Stimulated activated CD4-positive, alpha-beta T cell treated with anti-CD3 and anti-CD28 coated beads, Interleukin-4, amount 100 ng/mL, for 4 hours (primary cell): ENCODE measurements at regions not wholly inside any gene's neighbourhood (a gene's known extent, or its start where the extent isn't known, plus 50 kb on each side); places are given as distances from the start of the nearest gene placed in this dataset.

Source experiments
- DNase-seq, 2 experiments: peaks; one replicate each; pipeline ENCODE4 v3.0.0-alpha.2; 2020

DNA sequence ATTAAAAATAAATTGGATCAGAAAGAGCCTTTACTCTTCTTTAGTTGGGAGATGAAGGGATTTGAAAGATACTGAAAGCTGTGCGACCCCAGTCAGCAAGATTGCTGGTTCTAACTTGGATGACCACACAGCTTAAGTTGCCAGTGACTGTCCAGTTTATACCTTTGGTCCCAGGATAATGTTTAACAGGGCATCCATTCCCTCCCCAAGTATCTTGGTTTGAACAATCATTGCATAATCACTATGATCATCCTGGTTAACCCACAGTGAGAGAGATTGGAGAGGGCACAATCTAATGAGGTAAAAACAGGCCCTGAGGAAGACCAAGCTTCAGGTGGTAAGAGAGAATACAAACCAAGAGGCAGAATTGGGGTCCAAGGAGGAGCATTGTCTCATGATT lies 798.3 kb downstream of the MAFB start:
- no peak for DNase-seq

DNA sequence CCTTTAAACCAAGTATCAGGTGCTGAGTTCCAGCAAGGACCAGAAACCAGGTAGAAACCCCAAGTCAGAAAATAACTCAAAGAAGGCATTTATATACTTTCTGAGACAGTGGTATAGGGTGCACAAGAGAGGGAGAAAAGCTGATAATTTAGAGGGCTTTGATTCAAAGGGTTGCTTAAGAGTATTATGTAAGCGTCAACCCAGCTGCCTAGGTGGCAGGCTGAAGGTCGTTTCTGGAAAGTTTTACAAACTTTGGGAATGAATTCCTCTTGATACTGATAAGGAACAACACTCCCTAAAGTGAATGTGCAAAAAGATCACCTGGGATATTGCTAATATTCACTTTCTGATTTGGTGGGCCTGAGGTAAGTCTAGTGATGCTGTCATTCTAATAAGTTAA lies 800.7 kb downstream of the MAFB start:
- no peak for DNase-seq

DNA sequence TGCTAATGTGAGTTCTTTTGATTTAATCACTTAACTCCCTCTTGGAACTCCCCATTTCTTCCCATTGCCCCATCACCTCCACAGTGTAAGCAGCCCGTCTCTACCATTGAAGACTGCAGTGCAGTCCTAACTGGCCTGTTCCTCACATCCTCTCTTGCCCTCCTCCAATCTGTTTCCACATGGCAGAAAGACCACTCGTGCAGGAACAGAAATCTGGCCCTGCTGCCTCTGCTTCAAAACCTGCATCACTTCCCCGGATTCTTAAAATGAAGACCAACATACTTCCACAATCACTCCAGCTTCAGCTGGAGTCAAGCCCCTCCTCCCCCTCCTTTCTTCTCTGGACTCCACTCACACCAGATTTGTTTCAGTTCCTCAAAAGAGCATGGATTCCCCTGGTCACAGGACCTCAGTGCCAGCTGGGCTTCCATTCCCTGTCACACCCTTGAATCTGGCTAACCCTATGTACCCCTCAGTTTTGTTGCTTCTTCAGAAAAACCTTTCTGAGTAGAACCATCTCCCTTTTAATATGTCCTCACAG lies 802.3 kb downstream of the MAFB start:
- DNase-seq = no peak

DNA sequence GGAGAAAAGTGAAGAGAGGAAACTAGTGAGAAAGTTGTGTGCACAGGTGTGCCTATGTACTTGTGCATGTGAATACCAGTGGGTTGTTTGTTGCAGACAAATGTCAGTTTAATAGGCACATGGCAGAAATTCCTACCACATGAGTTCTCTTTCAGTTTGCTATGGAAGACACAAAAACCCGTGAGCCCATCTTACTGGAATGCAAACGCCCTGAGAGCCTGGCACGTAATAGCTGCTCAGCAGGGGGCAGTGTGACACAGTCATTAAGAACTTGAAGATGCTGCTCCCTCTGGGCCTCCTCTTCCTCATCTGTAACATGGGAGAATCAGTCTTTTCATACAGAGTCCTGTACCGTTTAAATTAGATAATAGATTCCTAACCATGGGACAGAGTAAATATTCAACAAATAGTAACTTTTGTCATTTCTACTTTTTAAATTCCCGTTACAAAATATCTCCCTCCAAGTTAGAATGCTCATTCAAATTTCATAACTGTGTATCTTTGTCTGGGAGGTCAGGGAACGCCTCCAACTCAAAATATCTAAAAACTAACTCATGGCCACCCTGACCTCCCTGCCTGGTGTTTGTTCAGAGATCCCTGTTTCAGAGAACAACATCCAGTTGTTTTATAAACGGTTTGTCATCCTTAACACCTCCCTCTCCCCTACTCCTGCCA lies 802.9 kb downstream of the MAFB start:
- DNase-seq = no peak

DNA sequence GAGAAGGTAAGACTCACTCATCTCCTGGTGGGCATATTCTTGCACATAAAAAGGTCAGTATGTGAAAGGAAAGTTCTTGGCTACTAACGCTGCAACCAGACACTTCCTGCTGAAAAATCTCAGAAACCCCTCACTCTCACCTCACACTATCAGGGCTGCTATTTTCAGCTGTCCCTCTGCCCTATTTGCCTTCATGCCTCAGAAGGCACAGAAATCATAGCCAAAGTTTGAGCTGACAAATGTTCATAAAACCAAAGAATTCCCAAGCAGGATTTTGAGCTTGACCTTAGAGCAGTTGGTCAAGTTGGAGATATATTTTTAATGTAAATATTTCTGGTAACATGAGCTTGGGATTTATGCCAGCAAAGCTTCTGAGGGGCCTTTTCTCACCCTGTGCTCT lies 806.2 kb downstream of the MAFB start:
- no peak for DNase-seq

DNA sequence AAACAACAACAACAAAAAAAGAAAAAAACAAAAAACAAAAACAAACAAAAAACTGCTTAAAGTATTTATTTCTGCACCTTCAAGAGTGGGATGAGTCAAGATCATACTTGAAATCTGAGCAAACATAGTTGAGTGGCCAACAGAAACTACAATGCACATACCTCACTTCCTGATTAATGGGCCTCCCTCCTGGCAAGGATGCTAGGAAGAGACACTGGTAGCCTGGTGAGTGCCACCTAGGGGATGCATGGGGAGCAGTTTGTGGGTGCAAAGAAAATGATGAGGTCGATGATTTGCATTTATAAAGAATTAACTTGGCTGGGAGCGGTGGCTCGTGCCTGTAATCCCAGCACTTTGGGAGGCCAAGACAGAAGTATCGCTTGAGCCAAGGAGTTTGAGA lies 808.1 kb downstream of the MAFB start:
- no peak for DNase-seq

DNA sequence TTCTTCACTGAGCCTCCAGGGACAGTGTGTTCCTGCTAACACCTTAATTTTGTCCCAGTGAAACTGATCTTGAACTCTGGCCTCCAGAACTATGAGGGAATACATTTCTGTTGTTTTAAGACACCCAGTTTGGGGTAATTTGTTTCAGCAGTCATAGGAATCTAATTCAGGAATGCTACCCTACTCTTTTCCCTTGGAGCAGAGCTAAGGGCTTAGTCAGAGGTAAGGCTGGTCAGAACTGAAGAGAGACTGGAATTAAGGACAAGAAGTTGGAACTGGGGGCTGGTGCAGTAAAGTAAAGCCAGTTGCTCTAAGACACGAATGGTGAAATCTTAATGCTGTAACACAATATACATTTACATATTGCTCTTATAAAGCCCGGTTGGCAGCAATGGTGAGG lies 809.7 kb downstream of the MAFB start:
- DNase-seq = no peak

DNA sequence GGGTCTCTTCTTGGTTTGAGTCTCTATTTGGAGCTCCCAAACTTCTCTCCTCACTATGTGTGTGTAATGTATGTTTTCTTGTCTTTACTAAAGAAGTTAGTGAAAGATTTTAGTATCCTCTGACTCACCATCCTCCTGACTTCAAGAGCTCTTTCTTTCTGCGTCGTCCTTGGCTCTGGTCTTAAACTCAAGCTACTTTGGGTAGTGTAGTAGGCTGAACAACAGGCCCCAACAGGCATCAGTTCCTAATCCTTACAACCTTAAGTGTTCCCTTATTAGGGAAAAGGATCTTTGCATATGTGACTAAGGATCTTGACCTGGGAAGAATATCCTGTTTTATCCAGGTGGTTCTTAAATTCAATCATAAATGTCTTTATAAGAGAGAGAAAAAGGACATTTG lies 810.2 kb downstream of the MAFB start:
- no peak for DNase-seq

DNA sequence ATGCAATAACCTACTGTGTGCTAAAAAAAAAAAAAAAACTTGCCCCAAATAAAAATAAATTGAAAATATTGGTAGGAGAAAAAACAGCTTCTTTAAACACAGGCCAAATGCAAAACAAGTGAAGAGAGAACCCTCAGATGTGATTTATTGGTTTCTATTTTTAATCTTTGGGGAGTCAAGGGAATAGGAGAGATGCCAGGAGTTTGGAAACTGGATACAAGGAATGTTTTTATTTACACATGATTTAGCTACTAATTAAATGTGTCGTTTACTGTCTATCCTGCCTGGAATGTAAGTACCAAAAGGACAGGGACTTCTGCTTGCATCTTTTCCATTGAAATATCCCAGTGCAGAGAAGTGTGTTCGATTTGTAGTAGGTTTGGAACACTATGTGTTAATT lies 810.7 kb downstream of the MAFB start:
- DNase-seq = no peak

DNA sequence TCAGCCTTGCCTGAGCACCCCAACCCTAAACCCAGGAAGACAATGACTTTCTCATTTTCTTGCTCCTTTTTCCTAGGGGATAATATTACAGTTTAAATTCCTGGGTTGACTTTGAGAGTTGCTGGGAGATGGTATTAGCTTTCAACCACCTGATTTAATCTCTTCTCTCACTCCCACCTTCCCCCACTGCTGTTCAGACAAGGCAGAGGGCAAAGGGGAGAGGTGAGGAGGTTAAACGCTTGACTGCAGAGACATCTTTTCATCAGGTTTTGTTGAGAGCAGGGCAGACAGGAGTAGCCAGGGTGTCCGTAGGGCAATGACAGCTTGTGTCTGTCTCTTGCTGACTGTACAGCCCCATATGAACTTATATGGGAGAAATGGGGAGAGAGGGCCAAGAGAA lies 811.2 kb downstream of the MAFB start:
- no peak for DNase-seq

DNA sequence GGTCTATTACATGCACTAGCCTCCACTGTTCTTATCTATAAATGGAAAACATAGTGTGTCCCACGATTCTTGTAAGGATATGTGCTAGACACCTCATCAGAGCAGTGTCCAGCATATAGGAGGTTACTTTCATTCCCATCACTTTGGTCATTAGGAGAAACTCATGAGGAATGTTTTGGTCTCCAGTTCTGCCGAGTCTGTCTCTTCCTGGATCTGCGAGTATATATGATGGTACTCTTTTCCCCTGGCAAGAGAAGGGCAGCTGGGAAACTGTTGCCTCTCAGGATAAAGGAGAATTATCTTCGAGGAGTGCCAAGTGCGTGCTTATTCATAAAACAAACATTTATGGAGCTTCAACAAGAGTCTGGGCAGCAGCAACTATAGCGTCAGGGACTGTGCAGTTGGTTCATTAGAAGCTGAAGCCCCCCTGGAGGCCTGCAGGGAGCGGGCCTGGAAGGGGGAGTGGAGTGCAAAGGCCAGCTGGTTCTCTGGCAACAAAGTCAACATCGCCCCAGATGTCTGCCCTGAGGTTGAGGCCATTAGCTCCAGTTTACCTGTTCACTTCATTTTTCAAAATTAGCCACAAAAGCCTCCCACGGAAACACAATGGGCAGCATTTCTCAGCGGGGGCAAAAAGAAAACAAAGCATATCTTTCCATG lies 811.9 kb downstream of the MAFB start:
- DNase-seq = no peak

DNA sequence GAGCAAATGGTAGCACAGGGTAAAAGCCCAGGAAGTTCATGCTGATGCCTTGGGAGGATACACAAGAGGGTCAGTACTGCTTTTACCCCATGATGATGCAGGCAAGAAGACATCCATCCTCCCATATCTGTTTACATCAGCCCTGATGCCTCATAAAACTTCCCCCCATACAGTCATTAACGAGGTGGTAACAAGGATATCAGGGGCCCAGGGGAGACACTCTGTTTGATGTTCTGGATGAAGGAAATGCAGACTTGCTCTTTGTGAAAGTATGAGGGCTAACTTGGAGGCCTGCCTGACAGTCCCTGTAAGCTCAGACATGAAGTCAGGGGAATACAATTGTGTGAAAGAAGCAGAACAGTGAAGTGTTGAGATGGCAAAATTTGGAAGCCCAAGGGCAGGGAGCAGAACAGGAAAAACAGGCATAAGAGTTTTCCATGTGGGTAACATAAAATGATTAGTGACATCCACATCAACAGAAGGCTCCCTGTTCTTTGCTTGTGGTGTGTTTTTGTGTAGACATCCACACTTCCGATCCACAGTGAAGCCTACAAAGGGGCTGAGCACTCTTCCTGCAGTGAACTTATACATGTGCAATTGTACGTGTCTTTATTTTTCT lies 813.4 kb downstream of the MAFB start:
- DNase-seq = no peak

DNA sequence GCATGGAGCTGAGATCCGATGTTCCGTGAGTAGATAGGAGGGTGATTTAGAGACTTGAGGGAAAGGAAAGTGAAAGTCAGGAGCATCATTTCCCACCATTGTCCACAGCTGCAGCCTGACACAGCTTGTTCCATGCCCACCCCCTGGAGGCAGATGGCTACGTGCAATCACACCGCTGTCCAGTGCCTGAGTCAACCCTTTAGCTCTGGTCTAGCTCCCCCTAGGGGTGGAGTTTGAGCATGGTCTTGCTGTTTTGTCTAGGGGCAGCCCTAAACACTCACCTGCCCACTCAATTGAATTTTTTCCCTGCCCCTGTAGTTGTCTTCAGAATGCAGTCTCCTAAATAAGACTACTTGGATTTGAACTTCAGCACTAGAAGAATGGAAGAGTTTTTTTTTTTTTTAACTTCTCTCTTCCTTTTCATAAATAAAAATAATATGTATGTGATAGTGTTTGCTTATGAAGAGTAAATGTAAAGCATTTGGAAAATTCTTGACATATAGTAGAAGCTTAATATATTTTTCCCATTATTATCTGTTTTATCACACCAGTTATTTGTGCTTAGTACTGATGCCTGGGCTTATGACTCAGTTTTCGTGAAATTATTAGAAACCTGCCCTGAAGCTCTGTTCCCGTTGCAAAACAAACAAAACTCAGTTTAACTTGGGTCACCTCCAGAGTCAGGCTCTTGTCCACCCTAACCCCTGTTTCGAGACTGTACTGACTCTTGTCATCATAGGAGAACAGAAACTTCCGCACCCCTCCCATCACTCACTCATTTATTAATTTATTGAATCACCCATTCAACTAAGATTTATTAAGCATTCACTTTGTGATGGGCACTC lies 814.8 kb downstream of the MAFB start:
- no peak for DNase-seq

DNA sequence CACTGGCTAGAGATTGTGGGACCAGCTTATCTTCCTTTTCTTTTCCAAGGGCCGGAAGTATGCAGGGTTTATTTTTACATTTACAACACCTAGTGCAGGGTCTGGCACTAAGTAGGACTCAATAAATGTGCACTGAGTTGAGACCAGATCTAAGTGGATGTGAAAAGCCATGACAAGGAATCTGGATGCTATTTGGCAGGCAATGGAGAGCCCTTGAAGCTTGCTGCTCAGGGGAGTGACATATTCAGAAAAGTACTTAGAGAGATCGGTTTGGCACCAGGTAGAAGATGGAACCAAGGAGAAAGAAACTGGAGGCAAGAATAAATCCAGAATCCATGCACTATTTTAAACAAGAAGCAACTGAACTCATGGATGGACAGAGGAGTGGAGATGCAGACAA lies 815.8 kb downstream of the MAFB start:
- no peak for DNase-seq

DNA sequence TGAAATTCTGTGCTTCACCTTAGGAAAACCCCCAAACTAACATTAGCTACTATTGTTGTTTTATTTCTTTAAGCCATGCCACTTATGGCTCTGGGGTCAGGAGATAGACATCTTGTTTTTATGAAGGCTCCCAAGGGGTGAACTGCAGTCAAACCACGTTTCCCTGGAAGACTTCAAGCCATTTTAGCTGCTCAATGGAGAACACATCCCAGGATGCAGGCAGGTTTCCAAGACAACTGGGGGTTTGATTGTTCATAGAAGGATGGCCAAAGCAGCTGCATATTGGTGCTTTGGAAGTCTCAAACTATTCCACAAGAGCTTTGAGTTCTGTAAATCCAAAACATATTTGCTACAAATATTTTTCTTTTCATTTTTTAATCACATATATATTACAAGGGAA lies 818.0 kb downstream of the MAFB start:
- no peak for DNase-seq

DNA sequence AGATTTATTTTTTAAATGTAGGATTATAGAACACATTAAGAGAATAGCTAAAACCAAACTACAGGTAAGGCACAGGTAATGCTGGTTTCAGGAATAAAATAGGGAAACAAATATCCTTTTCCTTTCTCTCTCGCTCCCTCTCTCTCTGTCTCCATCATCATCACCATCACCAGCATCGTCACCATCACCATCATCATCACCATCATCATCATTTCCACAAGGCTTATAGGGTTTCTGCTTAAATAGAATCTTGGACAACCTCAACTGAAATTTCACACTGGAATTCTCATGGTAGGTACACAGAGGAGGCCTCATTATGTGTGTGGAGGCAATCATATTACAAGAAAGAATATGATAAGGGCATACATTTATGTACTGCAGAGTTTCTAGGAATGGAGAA lies 823.6 kb downstream of the MAFB start:
- no peak for DNase-seq

DNA sequence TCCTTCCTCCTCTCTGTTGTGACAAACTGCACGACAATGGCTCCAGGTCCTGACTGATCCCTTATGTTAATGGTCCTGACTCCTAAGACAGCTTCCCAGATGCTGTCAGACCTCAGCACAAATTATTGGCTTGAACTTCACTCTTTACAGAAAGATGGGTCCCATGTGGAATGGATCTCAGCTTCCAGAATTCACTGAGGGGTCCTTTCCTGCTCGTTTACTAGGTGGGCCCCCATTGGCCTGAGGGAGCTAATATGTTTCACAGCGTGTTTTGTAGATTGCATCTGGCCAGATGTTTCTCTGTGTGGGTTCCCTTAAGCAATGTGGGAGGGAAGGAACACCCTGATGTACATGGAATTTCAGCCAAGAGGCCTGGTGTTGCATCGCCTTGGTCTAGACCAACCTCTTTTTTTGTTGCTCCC lies 826.6 kb downstream of the MAFB start:
- DNase-seq = no peak

DNA sequence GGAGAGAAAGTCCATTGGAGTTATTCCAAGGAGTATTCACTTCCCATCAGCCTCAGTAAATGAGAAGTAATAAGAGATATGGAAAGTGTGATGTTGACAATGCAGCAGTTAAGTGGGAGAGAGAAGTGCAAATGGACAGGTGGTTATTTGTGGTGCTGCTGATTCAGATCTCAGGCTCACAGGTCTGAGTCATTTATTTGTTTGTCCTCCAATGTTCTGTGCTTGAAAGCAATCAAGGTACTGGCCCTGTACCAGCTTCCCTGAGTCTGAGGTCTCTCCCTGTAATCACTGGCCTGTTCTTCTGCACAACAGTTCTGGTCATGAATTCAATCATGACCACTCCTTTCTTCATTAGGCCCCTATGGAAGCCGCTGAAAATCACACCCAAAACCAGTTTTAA lies 827.7 kb downstream of the MAFB start:
- no peak for DNase-seq

DNA sequence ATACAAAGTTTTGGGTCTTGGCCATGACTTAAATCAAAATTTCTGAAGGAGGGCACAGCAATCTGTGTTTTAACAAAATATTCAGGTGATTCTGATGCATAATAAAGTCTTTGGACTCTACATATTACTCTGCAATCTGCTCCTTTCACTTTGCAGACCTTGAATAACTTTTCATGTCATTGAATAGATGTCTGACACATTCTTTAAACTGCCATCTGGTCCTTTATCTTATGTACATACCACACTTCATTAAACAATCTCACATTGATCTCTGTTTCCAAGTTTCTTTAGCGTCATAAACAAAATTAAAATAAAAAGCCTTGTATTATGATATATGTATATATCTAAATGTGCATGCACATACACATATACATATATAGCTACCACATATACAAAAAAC lies 831.2 kb downstream of the MAFB start:
- DNase-seq = no peak

DNA sequence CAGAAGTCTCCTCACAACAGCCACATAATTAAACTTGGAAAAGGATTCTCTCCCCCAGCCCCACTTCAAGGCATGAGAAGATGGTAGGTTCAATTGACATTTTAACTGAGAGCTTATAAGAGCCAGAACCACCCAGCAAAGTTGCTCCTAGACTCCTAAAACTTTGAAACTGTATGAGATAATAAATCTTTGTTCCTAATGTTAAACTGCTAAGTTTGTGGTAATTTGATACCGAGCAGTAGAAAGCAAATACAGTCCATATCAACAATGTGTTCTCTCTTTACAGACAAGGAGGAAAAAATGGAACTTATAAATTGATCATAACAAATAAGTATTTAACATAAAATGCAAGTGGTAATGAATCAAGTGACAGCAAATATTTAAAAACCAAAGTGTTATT lies 831.8 kb downstream of the MAFB start:
- no peak for DNase-seq

DNA sequence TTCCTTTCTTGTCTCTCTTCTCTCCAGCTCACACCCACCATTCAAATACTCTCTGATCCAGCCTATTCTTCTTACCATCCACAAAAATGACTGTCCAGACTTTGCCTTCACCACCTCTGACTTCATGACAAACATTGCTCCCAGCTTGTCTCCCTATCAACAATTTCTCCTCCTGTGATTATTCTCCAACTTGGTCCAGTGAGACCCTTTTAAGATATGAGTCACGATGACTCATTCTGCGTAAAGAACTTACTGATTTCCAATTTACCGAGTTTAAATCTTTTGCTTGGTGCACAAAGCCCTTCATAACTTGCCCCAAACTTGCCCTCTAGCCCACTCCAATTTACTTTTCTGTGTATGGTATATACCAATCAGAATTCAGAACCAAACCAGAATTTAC lies 833.2 kb downstream of the MAFB start:
- no peak for DNase-seq

DNA sequence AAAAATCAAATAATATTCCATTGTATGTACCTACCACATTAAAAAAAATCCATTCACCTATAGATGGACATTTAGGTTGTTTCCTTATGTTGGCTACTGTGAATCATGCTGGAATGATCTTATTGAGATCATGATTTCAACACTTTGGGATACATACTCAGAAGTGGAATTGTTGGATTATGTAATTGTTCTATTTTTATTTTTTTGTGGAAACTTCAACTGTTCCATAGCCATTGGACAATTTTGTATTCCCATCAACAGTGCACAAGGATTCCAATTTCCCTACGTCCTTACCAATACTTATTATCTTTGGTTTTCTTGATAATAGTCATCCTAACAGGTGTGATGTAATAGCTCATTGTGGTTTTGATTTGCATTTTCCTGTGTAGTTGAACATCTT lies 834.0 kb downstream of the MAFB start:
- no peak for DNase-seq

DNA sequence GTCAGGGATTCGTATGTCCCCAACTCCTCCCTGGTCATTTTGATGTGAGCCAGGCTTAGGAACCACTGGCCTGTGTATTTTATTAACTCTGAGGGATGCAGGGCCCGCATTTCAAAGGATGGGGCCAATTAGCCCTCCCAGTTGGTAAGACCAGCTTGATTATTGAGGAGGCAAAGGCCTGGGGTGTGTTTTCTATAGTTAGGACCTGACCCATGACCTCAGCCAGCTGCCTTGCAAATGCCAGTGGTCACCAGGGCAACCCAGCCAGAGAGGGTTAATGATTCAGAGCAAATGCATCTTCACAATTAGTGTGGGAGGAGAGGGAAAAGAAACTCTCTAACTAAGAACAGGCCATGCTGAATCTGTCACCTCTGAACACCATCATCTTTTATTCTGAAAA lies 835.4 kb downstream of the MAFB start:
- DNase-seq = no peak

DNA sequence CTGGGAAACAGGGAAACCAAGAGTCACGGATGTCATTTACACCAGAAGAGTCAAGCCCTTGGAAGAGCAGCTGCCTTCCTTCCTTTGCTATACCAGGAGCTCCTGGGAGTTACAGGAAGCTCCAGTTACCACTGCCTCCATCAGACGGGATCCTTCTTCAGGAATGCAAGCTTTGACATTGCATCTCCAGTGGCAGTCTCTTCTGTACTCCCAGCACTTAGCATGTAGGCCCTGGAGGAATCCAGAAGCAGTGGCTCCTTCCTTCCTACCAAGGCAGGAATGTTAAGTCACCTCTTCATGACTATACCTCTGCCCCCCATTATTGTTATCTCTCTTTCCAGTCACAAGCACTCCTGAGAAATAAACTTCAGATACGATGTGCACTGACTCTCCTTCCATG lies 836.0 kb downstream of the MAFB start:
- no peak for DNase-seq
